ENCODE measurements at regions not wholly inside any gene's neighbourhood (a gene's known extent, or its start where the extent isn't known, plus 50 kb on each side); places are given as distances from the start of the nearest gene placed in this dataset.

DNA sequence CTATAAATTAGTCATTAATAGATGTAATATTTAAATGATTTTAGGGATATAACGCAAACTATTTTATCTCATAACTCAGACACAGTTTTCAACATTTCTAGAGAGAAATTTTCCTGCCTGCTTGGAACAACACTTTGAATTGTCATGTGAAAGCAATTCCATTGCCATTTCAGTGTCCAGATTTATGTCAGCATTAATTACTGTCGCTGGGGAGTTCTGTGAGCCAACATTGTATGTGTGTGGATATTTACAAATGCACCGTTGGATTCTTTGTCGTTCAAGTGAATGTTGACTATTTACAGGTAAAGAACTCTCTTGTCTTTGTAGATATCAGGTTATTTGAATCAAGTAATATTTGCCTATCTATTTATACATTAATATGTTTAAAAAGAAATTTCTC, 465.3 kb upstream of the RGS6 start:
- Histone ChIP-seq H3K36me3 (ENCODE audit: control insufficient read depth, insufficient read depth, low read length) (0 out of 2 replicates have a peak, but pooled peaks cover 1% of the 10 kb centered on the region), H3K27me3 (ENCODE audit: control insufficient read depth, insufficient read depth, low read length) (no peaks in the 10 kb centered on the region), H3K4me3 (ENCODE audit: low read depth, low read length) (no peak overlapping the region)
- no peak for DNase-seq (ENCODE audit: low read depth)
- POLR2A ChIA-PET: interaction anchor here (0.7 kb wide), 1 partner anchor 989 kb away, joined by 3 read pairs; no protein-coding TSS in a partner anchor
- TF ChIP-seq, protein P1, sequence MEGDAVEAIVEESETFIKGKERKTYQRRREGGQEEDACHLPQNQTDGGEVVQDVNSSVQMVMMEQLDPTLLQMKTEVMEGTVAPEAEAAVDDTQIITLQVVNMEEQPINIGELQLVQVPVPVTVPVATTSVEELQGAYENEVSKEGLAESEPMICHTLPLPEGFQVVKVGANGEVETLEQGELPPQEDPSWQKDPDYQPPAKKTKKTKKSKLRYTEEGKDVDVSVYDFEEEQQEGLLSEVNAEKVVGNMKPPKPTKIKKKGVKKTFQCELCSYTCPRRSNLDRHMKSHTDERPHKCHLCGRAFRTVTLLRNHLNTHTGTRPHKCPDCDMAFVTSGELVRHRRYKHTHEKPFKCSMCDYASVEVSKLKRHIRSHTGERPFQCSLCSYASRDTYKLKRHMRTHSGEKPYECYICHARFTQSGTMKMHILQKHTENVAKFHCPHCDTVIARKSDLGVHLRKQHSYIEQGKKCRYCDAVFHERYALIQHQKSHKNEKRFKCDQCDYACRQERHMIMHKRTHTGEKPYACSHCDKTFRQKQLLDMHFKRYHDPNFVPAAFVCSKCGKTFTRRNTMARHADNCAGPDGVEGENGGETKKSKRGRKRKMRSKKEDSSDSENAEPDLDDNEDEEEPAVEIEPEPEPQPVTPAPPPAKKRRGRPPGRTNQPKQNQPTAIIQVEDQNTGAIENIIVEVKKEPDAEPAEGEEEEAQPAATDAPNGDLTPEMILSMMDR (IDR thresholded peaks at IDR 0.05; ENCODE audit: insufficient read depth, low read depth, low read length): no peak
- CTCF ChIA-PET: interaction anchor here (0.7 kb wide), 1 partner anchor 102 kb away, joined by 3 read pairs; no protein-coding TSS in a partner anchor

GRCh38 chr14:71467361-71467811, 464.8 kb upstream of the RGS6 start:
- POLR2A ChIA-PET: interaction anchor here (0.7 kb wide), 1 partner anchor 988 kb away, joined by 3 read pairs; no protein-coding TSS in a partner anchor
- peak; percentile 49 for DNase-seq (ENCODE audit: low read depth)
- CTCF ChIA-PET: interaction anchor here (0.7 kb wide), 1 partner anchor 101 kb away, joined by 3 read pairs; no protein-coding TSS in a partner anchor
- Histone ChIP-seq H3K27me3 (ENCODE audit: control insufficient read depth, insufficient read depth, low read length) (no peaks in the 10 kb centered on the region), H3K4me3 (ENCODE audit: low read depth, low read length) (no peak overlapping the region), H3K36me3 (ENCODE audit: control insufficient read depth, insufficient read depth, low read length) (no peaks in the 10 kb centered on the region)
- TF ChIP-seq, protein P1 (IDR thresholded peaks at IDR 0.05; ENCODE audit: insufficient read depth, low read depth, low read length): no peak

- TF ChIP-seq, protein P1 (IDR thresholded peaks at IDR 0.05; ENCODE audit: insufficient read depth, low read depth, low read length): no peak
- Histone ChIP-seq H3K4me3 (ENCODE audit: low read depth, low read length) (no peak overlapping the region), H3K36me3 (ENCODE audit: control insufficient read depth, insufficient read depth, low read length) (no peaks in the 10 kb centered on the region), H3K27me3 (ENCODE audit: control insufficient read depth, insufficient read depth, low read length) (no peaks in the 10 kb centered on the region)
- no peak for DNase-seq (ENCODE audit: low read depth)
- CTCF ChIA-PET: interaction anchor here (0.9 kb wide), 1 partner anchor 284 kb away, joined by 4 read pairs; no protein-coding TSS in a partner anchor
- POLR2A ChIA-PET: no interaction called here
These were observed 463.5 kb upstream of the RGS6 start for GRCh38 chr14:71468701-71469100.

DNA sequence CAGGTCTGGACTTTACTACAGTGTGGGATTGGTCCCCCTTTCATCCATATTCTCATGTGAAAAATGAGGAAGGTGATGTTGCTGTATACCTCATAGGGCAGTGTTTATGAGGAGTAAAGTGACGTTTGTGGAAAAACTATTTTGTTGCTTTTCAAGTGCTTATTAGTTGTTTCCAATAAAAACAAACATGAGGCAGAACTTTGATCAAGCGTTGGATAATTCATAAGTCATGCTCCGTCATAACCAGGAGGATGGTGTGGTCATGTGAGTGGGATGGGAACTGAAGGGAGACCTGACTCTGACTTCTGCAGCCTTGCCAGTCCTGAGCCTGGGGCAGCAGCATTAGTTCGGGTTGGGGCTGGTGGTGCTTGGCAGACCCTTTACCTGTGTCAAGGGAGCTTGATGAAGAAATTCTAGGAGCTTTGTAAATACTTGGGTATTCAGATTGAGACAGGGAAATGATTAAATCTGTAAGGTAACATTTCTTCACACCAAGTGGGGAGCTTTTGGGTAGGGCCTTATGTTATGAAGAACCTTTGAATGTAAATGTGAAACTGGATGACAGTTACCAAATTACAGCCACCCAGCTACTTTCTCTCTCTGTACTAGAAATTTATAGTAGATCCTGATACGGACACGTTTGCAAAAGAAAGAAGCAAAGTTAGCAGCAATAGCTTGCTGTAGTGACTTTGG, 462.4 kb upstream of the RGS6 start:
- no peak for DNase-seq (ENCODE audit: low read depth)
- ChIA-PET CTCF (no interaction called here), POLR2A (no interaction called here)
- H3K4me3 ChIP-seq (ENCODE audit: low read depth, low read length): no peak overlapping the region
- no peaks in the 10 kb centered on the region for H3K36me3 ChIP-seq (ENCODE audit: control insufficient read depth, insufficient read depth, low read length)
- H3K27me3 ChIP-seq (ENCODE audit: control insufficient read depth, insufficient read depth, low read length): no peaks in the 10 kb centered on the region
- TF ChIP-seq, protein P1 (IDR thresholded peaks at IDR 0.05; ENCODE audit: insufficient read depth, low read depth, low read length): no peak

DNA sequence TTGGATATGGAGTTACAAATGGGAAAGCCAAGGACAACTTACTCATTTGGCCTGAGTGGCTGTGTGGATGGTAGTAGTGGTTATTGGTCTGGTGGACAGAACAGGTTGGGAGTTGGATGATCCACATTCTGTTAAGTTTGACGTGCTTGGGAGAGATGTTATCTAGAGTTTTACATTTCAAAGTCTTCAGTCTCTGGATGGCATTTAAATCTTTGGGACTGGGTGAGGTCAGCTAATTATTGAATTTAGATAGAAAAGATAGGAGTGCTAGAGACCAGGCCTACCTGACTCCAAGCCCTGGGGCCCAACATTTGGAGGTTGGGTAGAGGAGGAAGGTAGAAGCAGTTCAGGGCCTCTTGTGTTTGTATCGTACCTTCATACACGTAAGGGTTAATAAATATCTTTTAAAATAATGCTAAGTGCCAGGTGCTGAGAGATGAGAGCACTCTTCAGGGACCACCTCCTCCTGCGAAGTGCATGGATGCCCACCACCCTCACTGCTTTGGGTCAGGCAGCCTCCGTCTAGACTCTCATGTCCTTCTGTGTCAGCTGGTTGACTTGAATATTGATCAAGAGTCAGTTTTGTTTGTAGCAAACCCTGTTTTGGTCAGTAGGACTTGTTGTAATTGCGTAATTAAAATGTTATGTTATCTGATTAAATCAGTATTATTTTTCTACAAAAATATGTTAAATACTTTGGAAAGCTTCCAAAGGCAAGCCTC, 460.4 kb upstream of the RGS6 start:
- Histone ChIP-seq H3K27me3 (ENCODE audit: control insufficient read depth, insufficient read depth, low read length) (no peaks in the 10 kb centered on the region), H3K36me3 (ENCODE audit: control insufficient read depth, insufficient read depth, low read length) (no peaks in the 10 kb centered on the region), H3K4me3 (ENCODE audit: low read depth, low read length) (no peak overlapping the region)
- CTCF ChIA-PET: interaction anchor here (0.8 to 1.3 kb wide), 2 partner anchors 16 to 151 kb away, joined by 3 to 4 read pairs; no protein-coding TSS in a partner anchor
- TF ChIP-seq, protein P1 (IDR thresholded peaks at IDR 0.05; ENCODE audit: insufficient read depth, low read depth, low read length): no peak
- DNase-seq (ENCODE audit: low read depth): no peak
- POLR2A ChIA-PET: interaction anchor here (0.7 kb wide), 1 partner anchor 29 kb away, joined by 4 read pairs; no protein-coding TSS in a partner anchor

All from BJ (cell line).